Gastrocnemius medialis (tissue), 4 donors: ENCODE measurements at regions not wholly inside any gene's neighbourhood (a gene's known extent, or its start where the extent isn't known, plus 50 kb on each side); places are given as distances from the start of the nearest gene placed in this dataset.

Source experiments
- CTCF ChIP-seq, 5 experiments: fragments of 450-650 bp in 3 of 5; fragments of 200-600 bp in 2 of 5; sonication (generic) in 2 of 5; IDR thresholded peaks in 4 of 5; conservative IDR thresholded peaks in 1 of 5; 1 replicate in 4 of 5; 2 replicates in 1 of 5; pipeline ENCODE4 v1.5.1; 2016 to 2019; ENCODE audit warnings: antibody characterized with exemption in 5 of 5, mild to moderate bottlenecking in 3 of 5, moderate library complexity in 3 of 5
- POLR2A ChIP-seq, 2 donors: fragments of 450-650 bp; IDR thresholded peaks; one replicate each; pipeline ENCODE4 v1.6.1; 2017; ENCODE audit warnings: antibody characterized with exemption in 2 of 2, mild to moderate bottlenecking in 2 of 2, moderate library complexity in 2 of 2

GRCh38 chr4:185889585-185889984, 77.6 kb upstream of the SORBS2 start:
- no peak for TF ChIP-seq POLR2A (IDR thresholded peaks at IDR 0.05)
- no peak for TF ChIP-seq CTCF (IDR thresholded peaks at IDR 0.05 in 4 of 5, conservative IDR thresholded peaks at IDR 0.05 in 1 of 5)
